PC-9 (cell line): ENCODE measurements at regions not wholly inside any gene's neighbourhood (a gene's known extent, or its start where the extent isn't known, plus 50 kb on each side); places are given as distances from the start of the nearest gene placed in this dataset.
A peak's percentile ranks its signal among the peaks of the same experiment; 100 is the strongest.

Experiments used
- BruUV-seq: library from RNA; stranded (reverse); fragments of 400-500 nt; replicated peaks from 2 replicates; lab custom pipeline; 2021; lab: Mats Ljungman, UMichigan
- CTCF ChIA-PET: fragments of 300-600 bp; sonication (Branson Sonifier 250); formaldehyde crosslinking; loops from one replicate; lab custom pipeline; 2022; ENCODE audit warnings: antibody characterized with exemption; lab: Charles Lee
- POLR2A ChIA-PET: fragments of 300-600 bp; sonication (Branson Sonifier 250); formaldehyde crosslinking; loops from one replicate; lab custom pipeline; 2022; ENCODE audit warnings: antibody characterized with exemption; ENCODE audit not compliant: unreplicated experiment; lab: Charles Lee
- DNase-seq, 2 experiments: peaks; one replicate each; pipeline versions ENCODE4 v3.0.0 to v3.0.0-alpha.2; 2015 to 2022; ENCODE audit warnings: mixed read lengths in 1 of 2
- H2AFZ ChIP-seq: fragments of 200-600 bp; sonication (generic); 2 replicates; pipeline ENCODE4 v1.8.1; 2017; ENCODE audit warnings: antibody characterized with exemption
- H3F3A ChIP-seq: fragments of 200-600 bp; sonication (generic); 2 replicates; pipeline ENCODE4 v1.8.1; 2017; ENCODE audit warnings: antibody characterized with exemption, mild to moderate bottlenecking, low read depth; ENCODE audit not compliant: insufficient read depth
- H3K27ac ChIP-seq: fragments of 200-600 bp; sonication (generic); 2 replicates; pipeline ENCODE4 v1.6.1; 2016; ENCODE audit warnings: mixed run types
- H3K27me3 ChIP-seq: fragments of 200-600 bp; sonication (generic); 2 replicates; pipeline ENCODE4 v1.6.1; 2016; ENCODE audit warnings: low read depth, mixed run types; ENCODE audit not compliant: insufficient read depth
- H3K36me3 ChIP-seq: fragments of 200-600 bp; sonication (generic); 2 replicates; pipeline ENCODE4 v1.6.1; 2016; ENCODE audit warnings: low read depth, mixed run types
- H3K4me1 ChIP-seq: fragments of 200-600 bp; sonication (generic); replicated peaks from 2 replicates; pipeline ENCODE4 v1.6.1; 2016; ENCODE audit warnings: mixed run types; ENCODE audit not compliant: insufficient read depth
- H3K4me2 ChIP-seq: fragments of 200-600 bp; sonication (generic); 2 replicates; pipeline ENCODE4 v1.6.1; 2017; ENCODE audit warnings: mixed run types
- H3K4me3 ChIP-seq: fragments of 200-600 bp; sonication (generic); 2 replicates; pipeline ENCODE4 v1.6.1; 2016; ENCODE audit warnings: mixed run types
- H3K79me2 ChIP-seq: fragments of 200-600 bp; sonication (generic); 2 replicates; pipeline ENCODE4 v1.6.1; 2017; ENCODE audit warnings: low read depth, mixed run types
- H3K9me2 ChIP-seq: fragments of 200-600 bp; sonication (generic); 2 replicates; pipeline ENCODE4 v1.8.1; 2017; ENCODE audit warnings: mild to moderate bottlenecking; ENCODE audit not compliant: insufficient read depth
- H3K9me3 ChIP-seq: fragments of 200-600 bp; sonication (generic); 2 replicates; pipeline ENCODE4 v1.8.1; 2016; ENCODE audit warnings: low read depth; ENCODE audit not compliant: insufficient read depth
- H4K20me1 ChIP-seq: fragments of 200-600 bp; sonication (generic); 2 replicates; pipeline ENCODE4 v1.8.1; 2017; ENCODE audit not compliant: insufficient read depth
- EZH2 ChIP-seq: fragments of 200-600 bp; sonication (generic); IDR thresholded peaks from 2 replicates; pipeline ENCODE4 v1.8.0; 2017; ENCODE audit warnings: antibody characterized with exemption, low read depth
- intact Hi-C: fragments of 100-400 bp; cut with micrococcal nuclease; formaldehyde crosslinking; loops from one replicate; pipeline ENCODE4 v1.10.0; 2022; ENCODE audit not compliant: unreplicated experiment
- TF ChIP-seq, protein P1 (sequence below): fragments of 200-600 bp; sonication (generic); conservative IDR thresholded peaks from 2 replicates; pipeline ENCODE4 v1.6.1; 2017; ENCODE audit warnings: mixed run types, antibody characterized with exemption, mild to moderate bottlenecking, moderate library complexity

DNA sequence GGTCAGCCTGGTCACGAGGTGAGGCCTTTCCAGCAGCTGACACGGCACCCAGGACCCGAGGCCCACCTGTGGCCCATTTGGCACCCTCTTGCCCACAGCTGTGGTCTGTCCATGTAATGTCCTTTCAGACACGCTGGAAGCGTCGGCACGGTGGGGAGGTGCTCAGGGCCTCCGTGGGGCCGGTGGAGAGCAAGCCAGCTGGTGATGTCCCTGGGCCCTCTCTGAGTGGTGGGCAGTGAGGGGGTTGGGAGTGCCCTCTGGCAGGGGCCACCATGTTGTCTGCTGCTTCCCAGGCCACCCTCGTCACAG lies 97.3 kb upstream of the ZNF469 start:
- Histone ChIP-seq H3K27me3 (no peaks in the 10 kb centered on the region), H3K4me1 (peaks cover 6% of the 10 kb centered on the region; the same call in 1 of the 2 replicates), H4K20me1 (no peaks in the 10 kb centered on the region), H3K9me2 (no peaks in the 10 kb centered on the region), H3K27ac (no peak overlapping the region), H3K9me3 (peaks cover 15% of the 10 kb centered on the region; the same call in 1 of the 2 replicates), H3K4me3 (no peak overlapping the region), H3K36me3 (no peaks in the 10 kb centered on the region), H3K4me2 (no peak overlapping the region), H3K79me2 (no peaks in the 10 kb centered on the region), H2AFZ (no peak overlapping the region), H3F3A (no peaks in the 10 kb centered on the region)
- no TSS peak for BruUV-seq
- ChIA-PET CTCF (no interaction called here), POLR2A (no interaction called here)
- TF ChIP-seq, protein P1, sequence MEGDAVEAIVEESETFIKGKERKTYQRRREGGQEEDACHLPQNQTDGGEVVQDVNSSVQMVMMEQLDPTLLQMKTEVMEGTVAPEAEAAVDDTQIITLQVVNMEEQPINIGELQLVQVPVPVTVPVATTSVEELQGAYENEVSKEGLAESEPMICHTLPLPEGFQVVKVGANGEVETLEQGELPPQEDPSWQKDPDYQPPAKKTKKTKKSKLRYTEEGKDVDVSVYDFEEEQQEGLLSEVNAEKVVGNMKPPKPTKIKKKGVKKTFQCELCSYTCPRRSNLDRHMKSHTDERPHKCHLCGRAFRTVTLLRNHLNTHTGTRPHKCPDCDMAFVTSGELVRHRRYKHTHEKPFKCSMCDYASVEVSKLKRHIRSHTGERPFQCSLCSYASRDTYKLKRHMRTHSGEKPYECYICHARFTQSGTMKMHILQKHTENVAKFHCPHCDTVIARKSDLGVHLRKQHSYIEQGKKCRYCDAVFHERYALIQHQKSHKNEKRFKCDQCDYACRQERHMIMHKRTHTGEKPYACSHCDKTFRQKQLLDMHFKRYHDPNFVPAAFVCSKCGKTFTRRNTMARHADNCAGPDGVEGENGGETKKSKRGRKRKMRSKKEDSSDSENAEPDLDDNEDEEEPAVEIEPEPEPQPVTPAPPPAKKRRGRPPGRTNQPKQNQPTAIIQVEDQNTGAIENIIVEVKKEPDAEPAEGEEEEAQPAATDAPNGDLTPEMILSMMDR = no peak
- no peak for TF ChIP-seq EZH2
- DNase-seq = no peak
- intact Hi-C loops = no loop called here

DNA sequence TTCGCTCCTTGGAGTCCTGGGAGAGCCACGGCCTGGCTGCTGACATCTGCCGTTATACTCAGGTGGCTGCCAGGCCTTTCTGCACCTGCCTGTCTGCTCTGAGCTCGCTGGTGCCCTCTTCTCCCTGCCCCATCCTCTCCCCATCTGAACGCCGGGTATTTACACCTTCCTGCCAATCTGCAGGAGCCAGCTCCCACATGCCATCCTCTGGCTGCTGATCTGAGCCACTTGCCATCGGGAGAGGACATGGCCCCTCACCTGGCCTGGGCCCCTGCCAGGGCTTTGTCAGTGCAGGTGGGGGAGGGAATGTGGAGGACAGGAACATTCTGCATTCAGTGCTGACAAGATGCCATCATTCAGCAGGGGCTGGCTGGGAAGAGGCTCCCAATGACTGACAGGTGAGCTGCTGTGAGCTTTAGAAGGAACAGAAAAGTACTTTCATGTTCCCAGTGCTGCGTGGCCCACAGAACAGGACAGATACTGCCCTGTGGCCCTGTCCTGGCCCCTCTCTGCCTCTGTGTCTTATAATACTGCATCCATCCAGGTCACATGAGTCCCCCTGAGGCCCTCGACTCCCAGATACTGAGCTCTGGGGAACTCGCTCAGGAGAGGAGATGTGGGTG lies 96.3 kb upstream of the ZNF469 start:
- intact Hi-C loops = no loop called here
- no TSS peak for BruUV-seq
- CTCF ChIA-PET = no interaction called here

DNA sequence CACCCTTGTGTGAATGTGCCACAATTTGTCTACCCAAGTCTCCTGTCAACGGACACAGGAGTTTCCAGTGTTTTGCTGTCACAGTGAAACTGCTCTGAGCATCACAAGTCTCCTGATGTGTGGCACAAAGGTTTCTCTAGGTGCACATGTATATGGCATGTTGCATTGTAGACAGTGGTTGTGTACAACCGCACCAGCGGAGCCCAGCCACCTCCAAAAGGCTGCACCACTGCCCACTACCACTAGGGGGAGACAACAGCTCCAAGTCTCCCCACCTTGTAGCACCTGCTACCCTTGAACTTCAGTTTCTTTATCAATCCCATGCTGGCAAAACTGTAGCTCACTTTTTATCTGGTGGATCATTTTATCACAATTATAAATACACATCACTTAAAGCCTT lies 95.5 kb upstream of the ZNF469 start:
- 0 out of 2 replicates have a peak, but pooled peaks cover 2% of the 10 kb centered on the region for H3K4me1 ChIP-seq
- H3K9me3 ChIP-seq = peaks cover 15% of the 10 kb centered on the region; the same call in 1 of the 2 replicates
- H2AFZ ChIP-seq = no peak overlapping the region
- no peaks in the 10 kb centered on the region for H3K9me2 ChIP-seq
- intact Hi-C loops = no loop called here
- peak in 1 of 2 experiments; percentile 48 for DNase-seq
- H3K4me3 ChIP-seq = no peak overlapping the region
- no peaks in the 10 kb centered on the region for H3K79me2 ChIP-seq
- no peaks in the 10 kb centered on the region for H3K27me3 ChIP-seq
- H3K4me2 ChIP-seq = no peak overlapping the region
- BruUV-seq = no TSS peak
- ChIA-PET CTCF (interaction anchor here (1.0 kb wide), 1 partner anchor 151 kb away, joined by 3 read pairs; no protein-coding TSS in a partner anchor), POLR2A (no interaction called here)
- no peaks in the 10 kb centered on the region for H3K36me3 ChIP-seq
- no peaks in the 10 kb centered on the region for H3F3A ChIP-seq
- H4K20me1 ChIP-seq = no peaks in the 10 kb centered on the region
- no peak overlapping the region for H3K27ac ChIP-seq
- TF ChIP-seq, protein P1 = peak; percentile 89
- no peak for TF ChIP-seq EZH2

More for the DNA sequence above, 96.3 kb upstream of the ZNF469 start:
- DNase-seq = no peak
- Histone ChIP-seq H3K4me3 (no peak overlapping the region), H3K4me1 (peaks cover 6% of the 10 kb centered on the region; the same call in 1 of the 2 replicates), H2AFZ (no peak overlapping the region), H3K9me2 (no peaks in the 10 kb centered on the region), H3K27ac (no peak overlapping the region), H3K4me2 (no peak overlapping the region), H3K27me3 (no peaks in the 10 kb centered on the region), H3K79me2 (no peaks in the 10 kb centered on the region), H3F3A (no peaks in the 10 kb centered on the region), H3K36me3 (no peaks in the 10 kb centered on the region), H4K20me1 (no peaks in the 10 kb centered on the region), H3K9me3 (peaks cover 15% of the 10 kb centered on the region; the same call in 1 of the 2 replicates)
- POLR2A ChIA-PET = no interaction called here
- TF ChIP-seq, protein P1 = no peak
- TF ChIP-seq EZH2 = no peak
